Stomach (tissue), 8 donors: ENCODE measurements at regions not wholly inside any gene's neighbourhood (a gene's known extent, or its start where the extent isn't known, plus 50 kb on each side); places are given as distances from the start of the nearest gene placed in this dataset.

Source experiments
- DNase-seq, 2 donors: peaks; one replicate each; pipeline versions ENCODE4 v3.0.0 to v3.0.0-alpha.2; 2013 to 2019
- H3K27ac ChIP-seq, 5 donors: fragments of 200-600 bp in 4 of 5; sonication (generic) in 4 of 5; one replicate each; pipeline ENCODE4 v1.5.1; 2013 to 2019; ENCODE audit warnings: mild to moderate bottlenecking in 1 of 5, moderate library complexity in 1 of 5
- H3K27me3 ChIP-seq, 3 donors: fragments of 200-600 bp; sonication (generic); one replicate each; pipeline ENCODE4 v1.5.1; 2017 to 2019; ENCODE audit warnings: mixed run types in 1 of 3
- H3K36me3 ChIP-seq, 4 donors: fragments of 200-600 bp; sonication (generic); 1 replicate in 3 of 4; 2 replicates in 1 of 4; pipeline ENCODE4 v1.5.1; 2016 to 2019
- H3K4me1 ChIP-seq, 4 donors: fragments of 200-600 bp; sonication (generic); one replicate each; pipeline ENCODE4 v1.5.1; 2016 to 2019
- H3K4me3 ChIP-seq, 4 donors: fragments of 200-600 bp; sonication (generic) in 3 of 4; one replicate each; pipeline ENCODE4 v1.5.1; 2016 to 2019; ENCODE audit warnings: mild to moderate bottlenecking in 1 of 4
- H3K9me3 ChIP-seq, 4 donors: fragments of 200-600 bp; sonication (generic); one replicate each; pipeline ENCODE4 v1.5.1; 2016 to 2019
- EP300 ChIP-seq: sonication (generic); formaldehyde crosslinking; IDR thresholded peaks from one replicate; pipeline ENCODE4 v1.6.1; 2017; ENCODE audit warnings: antibody characterized with exemption
- POLR2A ChIP-seq, 4 donors: fragments of 450-650 bp; IDR thresholded peaks; one replicate each; pipeline ENCODE4 v1.6.1; 2016; ENCODE audit warnings: antibody characterized with exemption in 4 of 4, control low read depth in 2 of 4, mild to moderate bottlenecking in 1 of 4, moderate library complexity in 1 of 4
- POLR2AphosphoS5 ChIP-seq, 3 donors: sonication (generic); formaldehyde crosslinking; IDR thresholded peaks; one replicate each; pipeline ENCODE4 v1.6.1; 2016; ENCODE audit warnings: antibody characterized with exemption in 3 of 3
- WGBS, 5 donors: extraction: QIAGEN DNeasy Blood & Tissue Kit in 3 of 5; methylation state at CpG; one replicate each; pipeline versions ENCODE4 v1.1.5 to v1.1.7; 2013 to 2018; 5-methylcytosine and 5-hydroxymethylcytosine counted together
- intact Hi-C: fragments of 100-400 bp; cut with DNase I; formaldehyde crosslinking; loops from one replicate; pipeline ENCODE4 v1.15.1; 2023; ENCODE audit warnings: low total_unique reads
- TF ChIP-seq, protein P1 (sequence below), 7 experiments: fragments of 450-650 bp in 4 of 7; fragments of 200-600 bp in 3 of 7; sonication (generic) in 3 of 7; IDR thresholded peaks; one replicate each; pipeline ENCODE4 v1.5.1; 2016 to 2019; ENCODE audit warnings: antibody characterized with exemption in 7 of 7, control low read depth in 2 of 7, mild to moderate bottlenecking in 1 of 7
- donor health status: healthy with polysubstance abuse.
- donor health status: Bipolar disorder and iron deficiency.
- donor health status: healthy.

DNA sequence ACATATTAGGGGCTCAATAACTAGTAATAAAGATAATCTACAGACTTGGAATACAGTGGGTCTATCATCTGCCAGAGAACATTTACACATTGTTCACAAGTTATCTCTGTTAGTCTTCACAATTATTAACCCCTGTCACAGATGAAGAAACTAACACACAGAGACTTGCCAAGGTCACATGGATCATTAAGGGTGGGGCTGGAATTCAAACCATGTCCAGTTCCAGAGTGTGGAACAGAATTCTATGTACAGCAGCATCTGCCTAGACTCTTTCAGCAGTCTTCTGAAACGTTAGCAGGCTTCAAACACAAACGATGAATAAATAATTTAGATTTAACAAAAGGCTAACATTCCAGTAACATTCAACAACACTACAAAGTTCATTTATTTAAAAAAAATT, 673.9 kb upstream of the NR2F2 start:
- Histone ChIP-seq H3K27me3 (no peaks in the 10 kb centered on the region), H3K9me3 (no peaks in the 10 kb centered on the region), H3K4me3 (no peak overlapping the region), H3K36me3 (no peaks in the 10 kb centered on the region), H3K27ac (no peak overlapping the region), H3K4me1 (no peaks in the 10 kb centered on the region)
- WGBS, 5 donors: 65 to 80% (median 77%) methylated on average over 2 of the region's 2 CpGs
- TF ChIP-seq EP300 (no peak), POLR2AphosphoS5 (IDR thresholded peaks at IDR 0.05) (no peak), POLR2A (IDR thresholded peaks at IDR 0.05) (no peak)
- TF ChIP-seq, protein P1, sequence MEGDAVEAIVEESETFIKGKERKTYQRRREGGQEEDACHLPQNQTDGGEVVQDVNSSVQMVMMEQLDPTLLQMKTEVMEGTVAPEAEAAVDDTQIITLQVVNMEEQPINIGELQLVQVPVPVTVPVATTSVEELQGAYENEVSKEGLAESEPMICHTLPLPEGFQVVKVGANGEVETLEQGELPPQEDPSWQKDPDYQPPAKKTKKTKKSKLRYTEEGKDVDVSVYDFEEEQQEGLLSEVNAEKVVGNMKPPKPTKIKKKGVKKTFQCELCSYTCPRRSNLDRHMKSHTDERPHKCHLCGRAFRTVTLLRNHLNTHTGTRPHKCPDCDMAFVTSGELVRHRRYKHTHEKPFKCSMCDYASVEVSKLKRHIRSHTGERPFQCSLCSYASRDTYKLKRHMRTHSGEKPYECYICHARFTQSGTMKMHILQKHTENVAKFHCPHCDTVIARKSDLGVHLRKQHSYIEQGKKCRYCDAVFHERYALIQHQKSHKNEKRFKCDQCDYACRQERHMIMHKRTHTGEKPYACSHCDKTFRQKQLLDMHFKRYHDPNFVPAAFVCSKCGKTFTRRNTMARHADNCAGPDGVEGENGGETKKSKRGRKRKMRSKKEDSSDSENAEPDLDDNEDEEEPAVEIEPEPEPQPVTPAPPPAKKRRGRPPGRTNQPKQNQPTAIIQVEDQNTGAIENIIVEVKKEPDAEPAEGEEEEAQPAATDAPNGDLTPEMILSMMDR (IDR thresholded peaks at IDR 0.05): no peak
- intact Hi-C loops: no loop called here
- DNase-seq: no peak

DNA sequence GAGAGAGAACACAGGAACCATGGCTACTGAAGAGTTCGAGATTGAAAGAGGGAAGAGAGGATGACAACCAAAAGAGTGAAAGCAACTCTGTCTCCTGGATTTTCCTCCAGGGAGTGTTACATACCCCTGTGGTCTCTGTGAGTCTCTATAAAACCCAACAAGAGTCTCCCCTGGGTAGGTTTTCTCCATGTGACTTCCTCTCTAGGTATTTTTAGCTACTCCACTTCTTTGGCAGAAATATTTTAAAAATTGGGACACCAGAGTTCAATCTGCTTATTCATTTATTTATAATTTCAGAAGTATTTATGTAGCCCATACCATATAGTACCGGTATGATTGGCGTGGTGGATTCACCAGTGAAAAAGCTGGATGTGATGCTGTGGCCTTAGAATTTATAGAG, 671.7 kb upstream of the NR2F2 start:
- Histone ChIP-seq H3K4me3 (no peak overlapping the region), H3K9me3 (no peaks in the 10 kb centered on the region), H3K27me3 (no peaks in the 10 kb centered on the region), H3K27ac (no peak overlapping the region), H3K4me1 (no peaks in the 10 kb centered on the region), H3K36me3 (no peaks in the 10 kb centered on the region)
- no peak for DNase-seq
- intact Hi-C loops: no loop called here
- 86 to 96% (median 88%) methylated on average over 3 of the region's 3 CpGs for WGBS, 5 donors
- TF ChIP-seq POLR2AphosphoS5 (IDR thresholded peaks at IDR 0.05): no peak
- TF ChIP-seq EP300: no peak
- TF ChIP-seq, protein P1 (IDR thresholded peaks at IDR 0.05): no peak
- no peak for TF ChIP-seq POLR2A (IDR thresholded peaks at IDR 0.05)

DNA sequence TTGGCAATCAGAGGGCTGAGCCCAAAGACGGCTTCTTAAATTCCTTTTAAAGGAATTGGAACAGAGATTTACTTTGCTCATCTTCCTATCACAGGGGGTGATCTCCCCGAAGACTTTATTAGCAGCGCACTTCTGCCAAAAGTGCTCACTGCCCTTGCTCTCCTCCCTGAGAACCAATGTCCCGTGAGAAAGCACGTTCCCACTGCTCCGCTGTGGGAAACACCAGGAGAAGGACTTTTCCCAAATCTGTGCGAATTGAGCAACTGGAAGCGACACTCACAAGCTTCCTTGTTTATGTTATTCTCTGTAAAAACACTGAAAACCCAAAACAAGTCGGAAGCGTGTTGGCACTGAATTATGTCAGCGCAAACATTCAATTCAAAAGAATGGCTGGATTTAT, 670.8 kb upstream of the NR2F2 start:
- TF ChIP-seq POLR2AphosphoS5 (IDR thresholded peaks at IDR 0.05): no peak
- no peak for TF ChIP-seq EP300
- TF ChIP-seq POLR2A (IDR thresholded peaks at IDR 0.05): no peak
- TF ChIP-seq, protein P1 (IDR thresholded peaks at IDR 0.05): no peak
- intact Hi-C loops: no loop called here

DNA sequence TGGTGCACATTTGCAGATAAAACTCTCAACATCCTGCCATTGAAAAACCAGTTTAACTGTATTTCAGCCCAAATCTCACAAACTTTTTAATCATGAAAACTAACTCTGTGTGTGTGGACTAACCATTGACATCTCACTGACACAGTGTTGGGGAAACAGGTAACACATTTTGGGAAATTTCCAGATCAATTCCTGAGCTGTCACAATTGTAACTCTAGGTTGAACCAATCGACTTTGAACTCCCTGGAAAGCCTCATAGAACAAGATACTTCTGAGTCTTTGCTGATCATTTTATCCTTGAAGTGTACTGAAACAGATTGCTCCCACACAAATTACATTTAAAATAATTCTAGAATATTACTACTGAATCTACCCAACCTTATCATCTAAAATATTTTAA, 667.9 kb upstream of the NR2F2 start:
- Histone ChIP-seq H3K27me3 (no peaks in the 10 kb centered on the region), H3K4me3 (no peak overlapping the region), H3K27ac (no peak overlapping the region), H3K36me3 (no peaks in the 10 kb centered on the region), H3K9me3 (no peaks in the 10 kb centered on the region), H3K4me1 (peaks cover 0 to under 1% (median under 1%) of the 10 kb centered on the region in 4 donors)
- intact Hi-C loops: no loop called here
- WGBS, 5 donors: 57 to 85% (median 77%) methylated on average over 1 of the region's 1 CpG
- DNase-seq: no peak
- no peak for TF ChIP-seq POLR2AphosphoS5 (IDR thresholded peaks at IDR 0.05)
- no peak for TF ChIP-seq POLR2A (IDR thresholded peaks at IDR 0.05)
- TF ChIP-seq, protein P1 (IDR thresholded peaks at IDR 0.05): no peak

More for the DNA sequence above, 670.8 kb upstream of the NR2F2 start:
- Histone ChIP-seq H3K27me3 (no peaks in the 10 kb centered on the region), H3K27ac (no peak overlapping the region), H3K4me1 (no peaks in the 10 kb centered on the region), H3K36me3 (no peaks in the 10 kb centered on the region), H3K4me3 (no peak overlapping the region), H3K9me3 (no peaks in the 10 kb centered on the region)
- 68 to 80% (median 74%) methylated on average over 11 of the region's 11 CpGs for WGBS, 5 donors
- DNase-seq: peak in 1 of 2 donors; percentile 18
